HUDEP-2 (cell line): ENCODE measurements at regions not wholly inside any gene's neighbourhood (a gene's known extent, or its start where the extent isn't known, plus 50 kb on each side); places are given as distances from the start of the nearest gene placed in this dataset.

ENCODE experiments used
- DNase-seq, 76 experiments: peaks; one replicate each; lab custom pipeline; 2025; ENCODE audit not compliant: unreplicated experiment in 76 of 76; lab: John Stamatoyannopoulos, UW

DNA sequence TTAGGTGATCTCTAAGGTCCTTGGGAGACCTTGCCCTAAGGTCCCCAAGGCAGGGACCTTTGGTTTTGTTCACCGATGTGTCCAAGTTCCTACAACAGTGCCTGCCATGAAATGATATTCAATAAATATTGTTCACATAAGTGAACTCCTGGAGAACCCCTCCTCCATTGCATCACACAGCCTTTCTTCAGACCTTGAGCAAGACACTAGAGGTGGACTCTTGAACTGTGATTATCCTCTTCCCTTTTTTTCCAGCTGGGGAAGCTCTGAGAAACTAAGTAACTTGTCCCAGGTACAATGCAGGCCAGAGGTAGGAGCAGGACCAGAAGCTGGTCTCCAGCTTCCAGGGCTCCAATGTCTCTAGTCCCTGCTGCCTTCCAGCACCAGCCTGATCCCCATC is 76.6 kb upstream of the LMO1 start:
- no peak for DNase-seq

DNA sequence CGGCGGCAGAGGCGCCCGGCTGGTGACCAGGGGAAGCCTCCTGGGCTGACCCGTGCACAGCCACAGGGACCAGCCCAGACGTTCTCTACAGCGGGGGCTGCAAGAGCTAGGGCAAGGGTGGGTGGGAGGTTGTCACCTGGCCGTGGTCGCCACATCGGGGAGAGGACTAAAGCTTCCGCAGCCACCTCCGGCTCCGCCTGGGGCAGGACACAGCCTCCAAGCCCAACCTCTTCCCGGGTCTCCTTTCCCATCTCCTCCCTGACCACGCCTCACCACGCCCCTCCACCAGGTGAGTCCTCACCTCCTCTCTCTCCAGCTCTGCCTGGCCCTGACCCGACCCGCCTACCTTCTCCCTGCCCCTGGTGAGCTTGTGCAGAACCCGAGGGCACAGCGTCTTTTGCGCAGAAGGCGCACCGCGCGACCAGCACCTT is 75.9 kb upstream of the LMO1 start:
- no peak for DNase-seq

- peak in 31 of 76 experiments; percentile 1 to 57 (median 16) for DNase-seq
These were observed 74.5 kb upstream of the LMO1 start for GRCh38 chr11:8338138-8338537.

GRCh38 chr11:8337130-8337795 is 73.6 kb upstream of the LMO1 start:
- no peak for DNase-seq

- no peak for DNase-seq
These were observed 72.9 kb upstream of the LMO1 start for GRCh38 chr11:8336356-8337129.

- no peak for DNase-seq
These were observed 72.0 kb upstream of the LMO1 start for GRCh38 chr11:8335683-8336082.

DNA sequence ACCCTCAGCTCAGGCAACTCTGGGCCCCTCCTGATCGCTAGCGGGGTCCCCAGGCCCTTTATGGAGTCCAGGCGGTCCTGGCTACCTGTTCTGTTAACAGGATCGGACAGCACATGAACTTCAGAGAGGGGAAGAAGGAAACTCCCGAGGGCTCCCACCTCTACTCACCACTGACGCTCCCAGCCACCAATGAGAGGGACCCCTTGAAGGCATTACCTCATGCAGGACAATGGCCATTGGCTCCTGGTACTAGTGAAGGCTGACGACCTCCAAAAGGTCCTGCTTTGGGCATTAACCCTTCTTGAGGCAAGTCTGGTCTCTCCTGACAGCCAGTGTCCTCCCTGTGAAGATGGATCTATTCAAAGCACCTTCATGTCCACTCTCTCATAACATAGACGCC is 71.5 kb upstream of the LMO1 start:
- DNase-seq: no peak

- DNase-seq: no peak
These were observed 70.2 kb upstream of the LMO1 start for GRCh38 chr11:8333811-8334401.

GRCh38 chr11:8333376-8333775 is 69.7 kb upstream of the LMO1 start:
- no peak for DNase-seq

- DNase-seq: no peak
These were observed 69.2 kb upstream of the LMO1 start for GRCh38 chr11:8332891-8333290.

- DNase-seq: no peak
These were observed 68.5 kb upstream of the LMO1 start for GRCh38 chr11:8332196-8332595.

DNA sequence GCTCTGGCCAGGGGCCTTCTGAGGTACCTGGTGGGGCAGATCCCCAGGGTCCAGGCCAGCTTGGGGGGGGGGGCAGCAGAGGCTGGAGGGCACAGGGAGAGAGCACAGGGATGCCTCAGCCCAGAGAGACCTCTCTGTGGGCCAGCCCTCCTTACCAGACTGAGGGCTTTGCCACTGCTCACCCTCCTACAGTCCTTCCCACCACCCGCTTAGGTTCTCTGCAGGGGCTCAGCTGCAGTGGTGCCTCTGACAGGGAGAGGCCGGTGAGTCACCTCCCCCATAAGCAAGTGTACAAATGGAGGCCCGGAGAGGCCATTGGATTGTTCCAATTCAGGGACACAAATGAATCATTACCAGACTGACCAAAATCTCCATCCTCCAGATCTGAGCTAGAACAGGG is 68.1 kb upstream of the LMO1 start:
- DNase-seq: no peak

- no peak for DNase-seq
These were observed 67.2 kb upstream of the LMO1 start for GRCh38 chr11:8330896-8331295.

DNA sequence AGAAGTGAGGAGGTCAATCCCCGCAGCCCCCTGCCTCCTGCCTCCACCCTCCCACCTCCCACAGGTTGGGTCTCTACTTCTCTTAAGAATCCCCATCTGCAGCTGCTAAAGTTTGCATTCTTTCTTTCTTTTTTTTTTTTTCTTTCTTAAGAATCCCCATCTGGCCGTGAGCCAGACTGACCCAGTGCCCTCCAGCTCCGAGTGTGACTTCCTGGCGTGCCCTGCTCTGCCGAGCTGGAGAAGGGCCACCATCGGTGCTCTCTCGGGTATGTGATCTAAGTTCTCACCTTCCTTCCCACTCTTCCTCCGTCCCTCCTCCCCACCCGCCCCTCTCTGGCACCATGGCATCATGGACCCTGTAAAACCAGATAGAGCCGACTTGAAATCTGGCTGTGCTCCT is 66.7 kb upstream of the LMO1 start:
- DNase-seq: no peak

DNA sequence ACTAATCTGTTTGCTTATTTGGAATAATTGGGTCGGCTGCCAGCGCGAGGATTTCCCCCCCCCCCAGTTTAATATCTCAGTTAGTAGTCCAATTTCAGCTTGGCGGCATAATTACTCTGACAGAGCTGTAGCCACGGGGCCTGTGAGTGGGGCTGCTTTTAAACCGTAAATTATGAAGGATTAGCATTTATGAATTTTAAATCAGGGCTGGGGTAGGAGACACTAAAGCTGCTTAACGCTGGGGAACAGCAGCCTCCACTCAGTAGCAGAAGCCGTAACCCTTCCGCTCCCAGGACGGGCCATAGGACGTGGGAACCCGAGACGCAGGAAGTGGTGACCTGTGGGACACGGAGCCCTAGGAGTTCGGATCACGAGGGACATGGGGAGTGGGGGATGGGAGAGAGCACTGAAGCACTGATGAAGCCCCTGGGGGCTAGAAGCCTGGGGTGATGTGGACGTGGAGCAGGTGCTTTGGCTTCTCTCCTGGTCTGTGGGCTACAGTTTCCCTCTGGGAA is 66.2 kb upstream of the LMO1 start:
- no peak for DNase-seq

DNA sequence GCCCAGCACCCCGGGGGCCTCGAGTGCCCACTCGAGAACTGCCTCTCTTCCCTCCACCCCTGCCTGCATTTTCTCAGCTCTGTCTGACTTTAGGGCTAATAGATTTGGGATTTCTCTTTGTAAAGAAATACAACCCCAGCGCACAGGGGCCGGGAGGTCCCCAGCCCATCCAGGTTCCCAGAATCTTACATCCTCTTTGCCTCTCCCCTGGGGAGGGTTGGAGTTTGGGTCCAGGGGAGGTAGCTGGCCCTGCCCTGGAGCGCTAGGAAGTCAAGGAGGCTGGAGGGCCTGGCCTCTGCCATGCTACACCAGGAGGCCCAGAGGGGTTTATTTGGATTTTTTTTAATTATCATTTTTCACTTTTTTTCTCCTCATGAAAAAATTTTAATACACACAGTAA is 65.7 kb upstream of the LMO1 start:
- no peak for DNase-seq

GRCh38 chr11:8328848-8329330 is 65.2 kb upstream of the LMO1 start:
- peak in 72 of 76 experiments; percentile 6 to 84 (median 59) for DNase-seq

GRCh38 chr11:8328231-8328794 is 64.6 kb upstream of the LMO1 start:
- no peak for DNase-seq

- DNase-seq: peak in 1 of 76 experiments; percentile 4
These were observed 64.1 kb upstream of the LMO1 start for GRCh38 chr11:8327761-8328192.

DNA sequence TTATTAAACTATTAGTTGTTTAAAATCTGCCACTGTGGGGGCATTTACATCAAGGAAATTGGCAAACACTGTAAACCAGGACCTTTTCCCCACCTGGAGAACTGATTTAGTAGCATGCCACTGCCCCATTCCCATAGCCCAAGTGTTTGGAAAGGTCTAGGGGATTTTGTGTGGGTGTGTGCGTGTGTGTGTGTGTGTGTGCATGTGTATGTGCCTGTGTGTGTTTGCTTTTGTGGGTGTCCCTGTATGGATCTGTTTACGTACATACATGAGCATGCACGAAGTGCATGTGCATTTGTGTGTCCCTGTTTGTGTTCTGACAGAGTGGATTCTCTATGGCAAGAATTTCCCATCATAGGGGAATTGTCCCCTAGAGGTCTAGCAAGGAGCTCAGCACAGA is 62.7 kb upstream of the LMO1 start:
- no peak for DNase-seq
